ENCODE measurements at regions not wholly inside any gene's neighbourhood (a gene's known extent, or its start where the extent isn't known, plus 50 kb on each side); places are given as distances from the start of the nearest gene placed in this dataset.

- TF ChIP-seq ZNF8 (CRISPR knock-in tag; IDR thresholded peaks at IDR 0.05) (no peak), SNAI2 (CRISPR knock-in tag; IDR thresholded peaks at IDR 0.05) (no peak), ESRRG (CRISPR knock-in tag; IDR thresholded peaks at IDR 0.05) (no peak), OSR1 (CRISPR knock-in tag; IDR thresholded peaks at IDR 0.05) (no peak), ZNF565 (CRISPR knock-in tag; conservative IDR thresholded peaks at IDR 0.05; ENCODE audit: low read depth) (no peak), GLIS3 (CRISPR knock-in tag; IDR thresholded peaks at IDR 0.05) (no peak), CSDC2 (CRISPR knock-in tag; IDR thresholded peaks at IDR 0.05) (no peak), ZFP30 (CRISPR knock-in tag; IDR thresholded peaks at IDR 0.05) (no peak), CREB5 (CRISPR knock-in tag; IDR thresholded peaks at IDR 0.05; ENCODE audit: low read depth) (no peak)
- no peak for ATAC-seq
These were observed 54.6 kb downstream of the FHIP2A start for GRCh38 chr10:114876169-114876568.

DNA sequence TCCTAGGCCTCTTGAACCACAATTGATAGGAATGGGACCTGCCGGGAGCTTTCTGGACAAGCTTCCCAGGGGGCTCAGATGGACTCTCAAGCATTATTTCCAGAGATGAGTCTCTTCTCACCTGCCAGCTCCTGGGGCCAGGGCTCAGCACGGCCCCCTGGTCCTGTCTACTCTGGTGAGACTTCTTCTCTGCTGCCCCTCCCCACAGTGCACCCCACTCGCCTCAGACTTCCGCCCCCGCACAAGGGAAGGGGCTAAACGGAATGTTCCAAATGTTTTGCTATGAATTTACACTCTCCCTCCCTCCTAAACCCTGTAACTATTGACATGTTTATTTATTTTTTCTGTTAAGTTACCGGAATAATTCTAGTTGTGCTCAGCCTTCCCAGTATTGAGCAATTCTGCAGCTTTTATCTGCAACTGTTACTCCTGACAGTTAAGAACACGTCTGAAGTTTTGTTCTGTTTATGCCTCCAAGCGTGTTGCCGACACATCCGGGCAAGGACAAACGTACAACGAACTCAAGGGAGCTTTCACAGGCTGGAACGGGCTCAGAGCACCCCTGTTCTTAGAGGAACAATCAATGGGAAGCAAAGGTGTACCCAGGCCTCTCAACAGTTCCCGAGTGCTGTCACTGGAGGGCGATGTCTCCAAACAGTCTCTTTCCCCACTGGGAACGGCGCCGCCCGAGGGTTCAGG lies 55.2 kb downstream of the FHIP2A start:
- TF ChIP-seq TCF4 (CRISPR knock-in tag; IDR thresholded peaks at IDR 0.05; ENCODE audit: borderline replicate concordance), result 0 out of 2 replicates have a peak, but pooled peaks have one; percentile 14
- TF ChIP-seq PPARA (CRISPR knock-in tag; IDR thresholded peaks at IDR 0.05; ENCODE audit: borderline replicate concordance), result no peak
- no peak for TF ChIP-seq ZFP3 (CRISPR knock-in tag; IDR thresholded peaks at IDR 0.05)
- no peak for TF ChIP-seq ZNF70 (CRISPR knock-in tag; IDR thresholded peaks at IDR 0.05)
- ATAC-seq, result peak; percentile 94

DNA sequence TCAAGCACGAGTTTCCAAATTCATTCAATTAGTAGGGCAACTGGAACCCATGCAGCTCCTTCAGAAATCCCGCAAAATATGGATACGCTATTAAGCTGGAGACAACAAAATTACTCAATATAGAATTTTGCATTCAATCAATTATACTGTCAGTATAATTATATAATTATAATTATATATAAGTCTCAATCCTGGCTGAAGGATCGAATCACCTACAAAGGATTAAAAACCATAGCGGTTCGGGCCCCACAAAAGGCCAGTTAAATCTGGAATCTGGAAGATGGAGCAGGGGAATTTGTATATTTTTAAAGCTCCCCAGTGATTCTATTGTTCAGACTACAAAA lies 55.7 kb downstream of the FHIP2A start:
- no peak for ATAC-seq

DNA sequence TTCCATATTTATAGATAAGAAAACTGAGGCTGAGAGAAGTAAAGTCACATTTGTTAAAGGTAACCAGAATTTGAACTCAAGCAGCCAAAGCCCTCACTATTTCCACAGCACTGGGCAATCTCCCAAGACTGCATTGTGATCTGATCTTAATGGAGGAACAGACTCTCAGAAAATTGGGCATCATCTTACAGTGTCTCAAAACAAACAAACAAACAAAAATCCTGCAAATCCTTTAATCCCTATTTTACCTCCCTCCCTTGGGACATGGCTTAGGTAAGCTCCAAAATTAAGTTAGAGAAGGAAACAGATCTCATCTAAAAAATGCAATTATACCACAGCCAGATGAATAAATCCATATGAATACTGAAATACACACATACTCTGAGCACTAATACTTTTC lies 57.5 kb downstream of the FHIP2A start:
- no peak for ATAC-seq
- TF ChIP-seq ZC3H10 (CRISPR knock-in tag; IDR thresholded peaks at IDR 0.05), result no peak
- TF ChIP-seq PPARA (CRISPR knock-in tag; IDR thresholded peaks at IDR 0.05; ENCODE audit: borderline replicate concordance), result no peak
- no peak for TF ChIP-seq CREB5 (CRISPR knock-in tag; IDR thresholded peaks at IDR 0.05; ENCODE audit: low read depth)
- no peak for TF ChIP-seq OSR1 (CRISPR knock-in tag; IDR thresholded peaks at IDR 0.05)
- no peak for TF ChIP-seq ZNF565 (CRISPR knock-in tag; conservative IDR thresholded peaks at IDR 0.05; ENCODE audit: low read depth)
- TF ChIP-seq RARB (CRISPR knock-in tag; IDR thresholded peaks at IDR 0.05), result no peak

More for the DNA sequence above, 55.7 kb downstream of the FHIP2A start:
- TF ChIP-seq RARB (CRISPR knock-in tag; IDR thresholded peaks at IDR 0.05) (no peak), ZFP30 (CRISPR knock-in tag; IDR thresholded peaks at IDR 0.05) (no peak), TOX (CRISPR knock-in tag; IDR thresholded peaks at IDR 0.05; ENCODE audit: borderline replicate concordance) (no peak), ZNF8 (CRISPR knock-in tag; IDR thresholded peaks at IDR 0.05) (no peak), PATZ1 (CRISPR knock-in tag; IDR thresholded peaks at IDR 0.05; ENCODE audit: borderline replicate concordance) (no peak)
- TF ChIP-seq, protein P1, sequence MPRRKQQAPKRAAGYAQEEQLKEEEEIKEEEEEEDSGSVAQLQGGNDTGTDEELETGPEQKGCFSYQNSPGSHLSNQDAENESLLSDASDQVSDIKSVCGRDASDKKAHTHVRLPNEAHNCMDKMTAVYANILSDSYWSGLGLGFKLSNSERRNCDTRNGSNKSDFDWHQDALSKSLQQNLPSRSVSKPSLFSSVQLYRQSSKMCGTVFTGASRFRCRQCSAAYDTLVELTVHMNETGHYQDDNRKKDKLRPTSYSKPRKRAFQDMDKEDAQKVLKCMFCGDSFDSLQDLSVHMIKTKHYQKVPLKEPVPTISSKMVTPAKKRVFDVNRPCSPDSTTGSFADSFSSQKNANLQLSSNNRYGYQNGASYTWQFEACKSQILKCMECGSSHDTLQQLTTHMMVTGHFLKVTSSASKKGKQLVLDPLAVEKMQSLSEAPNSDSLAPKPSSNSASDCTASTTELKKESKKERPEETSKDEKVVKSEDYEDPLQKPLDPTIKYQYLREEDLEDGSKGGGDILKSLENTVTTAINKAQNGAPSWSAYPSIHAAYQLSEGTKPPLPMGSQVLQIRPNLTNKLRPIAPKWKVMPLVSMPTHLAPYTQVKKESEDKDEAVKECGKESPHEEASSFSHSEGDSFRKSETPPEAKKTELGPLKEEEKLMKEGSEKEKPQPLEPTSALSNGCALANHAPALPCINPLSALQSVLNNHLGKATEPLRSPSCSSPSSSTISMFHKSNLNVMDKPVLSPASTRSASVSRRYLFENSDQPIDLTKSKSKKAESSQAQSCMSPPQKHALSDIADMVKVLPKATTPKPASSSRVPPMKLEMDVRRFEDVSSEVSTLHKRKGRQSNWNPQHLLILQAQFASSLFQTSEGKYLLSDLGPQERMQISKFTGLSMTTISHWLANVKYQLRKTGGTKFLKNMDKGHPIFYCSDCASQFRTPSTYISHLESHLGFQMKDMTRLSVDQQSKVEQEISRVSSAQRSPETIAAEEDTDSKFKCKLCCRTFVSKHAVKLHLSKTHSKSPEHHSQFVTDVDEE (CRISPR knock-in tag; IDR thresholded peaks at IDR 0.05), result no peak

DNA sequence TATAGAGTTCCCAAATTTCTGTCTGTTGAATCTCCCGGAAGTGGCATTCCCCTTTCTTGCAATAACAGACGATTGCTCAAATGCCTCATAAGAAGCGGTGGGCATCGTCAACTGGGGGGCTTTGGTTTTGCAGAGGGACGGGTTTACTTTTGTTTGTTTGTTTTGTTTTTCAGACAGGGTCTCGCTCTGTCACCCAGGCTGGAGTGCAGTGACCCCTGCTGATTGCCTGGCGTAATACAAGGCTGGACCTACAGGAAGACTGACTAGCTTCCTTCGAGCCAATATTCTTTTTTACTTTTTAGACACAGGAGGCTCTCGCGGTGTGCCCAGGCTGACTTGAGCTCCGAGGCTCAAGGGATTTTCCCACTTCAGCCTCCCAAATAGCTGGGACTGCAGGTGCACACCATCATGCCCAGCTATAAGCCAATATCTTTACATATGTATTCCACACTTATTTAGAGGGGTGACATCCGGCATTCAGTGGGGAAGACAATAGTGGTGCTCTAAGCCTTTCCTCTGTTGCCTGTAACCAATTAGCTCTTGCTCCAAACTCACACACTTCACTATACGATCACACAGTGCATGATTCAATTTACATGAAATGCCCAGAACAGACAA lies 58.1 kb downstream of the FHIP2A start:
- peak; percentile 55 for ATAC-seq
- no peak for TF ChIP-seq ZNF8 (CRISPR knock-in tag; IDR thresholded peaks at IDR 0.05)
- TF ChIP-seq CSRNP3 (CRISPR knock-in tag; IDR thresholded peaks at IDR 0.05), result no peak
- no peak for TF ChIP-seq GLIS3 (CRISPR knock-in tag; IDR thresholded peaks at IDR 0.05)
- no peak for TF ChIP-seq RARB (CRISPR knock-in tag; IDR thresholded peaks at IDR 0.05)
- TF ChIP-seq ARNTL (CRISPR knock-in tag; IDR thresholded peaks at IDR 0.05; ENCODE audit: borderline replicate concordance, low read depth), result no peak
- TF ChIP-seq, protein P1 (CRISPR knock-in tag; IDR thresholded peaks at IDR 0.05), result no peak
- TF ChIP-seq CSDC2 (CRISPR knock-in tag; IDR thresholded peaks at IDR 0.05), result no peak
- no peak for TF ChIP-seq ZNF565 (CRISPR knock-in tag; conservative IDR thresholded peaks at IDR 0.05; ENCODE audit: low read depth)
- no peak for TF ChIP-seq ZC3H10 (CRISPR knock-in tag; IDR thresholded peaks at IDR 0.05)
- TF ChIP-seq ZFP30 (CRISPR knock-in tag; IDR thresholded peaks at IDR 0.05), result no peak
